Smooth muscle cell (in vitro differentiated cells): ENCODE measurements at regions not wholly inside any gene's neighbourhood (a gene's known extent, or its start where the extent isn't known, plus 50 kb on each side); places are given as distances from the start of the nearest gene placed in this dataset.

Experiments
- DNase-seq: peaks from one replicate; lab custom pipeline; 2025; ENCODE audit not compliant: unreplicated experiment; lab: John Stamatoyannopoulos, UW
- H2AFZ ChIP-seq: fragments of 200-600 bp; sonication (generic); 2 replicates; pipeline ENCODE4 v1.6.0; 2016; ENCODE audit warnings: antibody characterized with exemption, low read depth, mild to moderate bottlenecking
- H3F3A ChIP-seq: fragments of 200-600 bp; sonication (generic); 2 replicates; pipeline ENCODE4 v1.6.0; 2017; ENCODE audit warnings: antibody characterized with exemption, low read depth
- H3K27ac ChIP-seq: fragments of 200-600 bp; sonication (generic); 2 replicates; pipeline ENCODE4 v1.5.1; 2016; ENCODE audit warnings: low read depth, mild to moderate bottlenecking
- H3K27me3 ChIP-seq: fragments of 200-600 bp; sonication (generic); 2 replicates; pipeline ENCODE4 v1.6.1; 2016; ENCODE audit warnings: low read depth, mild to moderate bottlenecking
- H3K36me3 ChIP-seq: fragments of 200-600 bp; sonication (generic); 2 replicates; pipeline ENCODE4 v1.5.1; 2016; ENCODE audit warnings: low read depth
- H3K4me1 ChIP-seq: fragments of 200-600 bp; sonication (generic); 2 replicates; pipeline ENCODE4 v1.5.1; 2016; ENCODE audit warnings: low read depth
- H3K4me2 ChIP-seq: fragments of 200-600 bp; sonication (generic); 2 replicates; pipeline ENCODE4 v1.6.0; 2016; ENCODE audit warnings: mild to moderate bottlenecking
- H3K4me3 ChIP-seq: fragments of 200-600 bp; sonication (generic); 2 replicates; pipeline ENCODE4 v1.5.1; 2016; ENCODE audit warnings: mild to moderate bottlenecking
- H3K79me2 ChIP-seq: fragments of 200-600 bp; sonication (generic); 2 replicates; pipeline ENCODE4 v1.6.0; 2016; ENCODE audit warnings: low read depth, mild to moderate bottlenecking
- H3K9ac ChIP-seq: fragments of 200-600 bp; sonication (generic); 2 replicates; pipeline ENCODE4 v1.6.0; 2016; ENCODE audit warnings: low read depth
- H3K9me3 ChIP-seq: fragments of 200-600 bp; sonication (generic); replicated peaks from 2 replicates; pipeline ENCODE4 v1.5.1; 2016; ENCODE audit warnings: low read depth
- H4K20me1 ChIP-seq: fragments of 200-600 bp; sonication (generic); 2 replicates; pipeline ENCODE4 v1.6.0; 2016; ENCODE audit warnings: low read depth
- CTCF ChIP-seq: fragments of 200-600 bp; sonication (generic); IDR thresholded peaks from 2 replicates; pipeline ENCODE4 v1.5.1; 2017; ENCODE audit warnings: borderline replicate concordance, mild to moderate bottlenecking, antibody characterized with exemption; ENCODE audit not compliant: insufficient read depth, poor library complexity, severe bottlenecking
- WGBS: methylation state at CpG from one replicate; pipeline ENCODE4 v1.1.7; 2016; ENCODE audit warnings: low lambda C conversion rate; 5-methylcytosine and 5-hydroxymethylcytosine counted together

- Histone ChIP-seq H3K27me3 (no peaks in the 10 kb centered on the region), H3K4me3 (no peak overlapping the region), H3K9ac (no peak overlapping the region), H3F3A (no peaks in the 10 kb centered on the region), H3K27ac (no peak overlapping the region), H3K4me1 (no peaks in the 10 kb centered on the region), H3K4me2 (no peak overlapping the region), H3K36me3 (no peaks in the 10 kb centered on the region), H2AFZ (no peak overlapping the region), H4K20me1 (no peaks in the 10 kb centered on the region), H3K79me2 (no peaks in the 10 kb centered on the region), H3K9me3 (no peaks in the 10 kb centered on the region)
- TF ChIP-seq CTCF, result no peak
- 34% methylated on average over 7 of the region's 7 CpGs for WGBS
- no peak for DNase-seq
Measured at GRCh38 chr7:25889765-25890164, 262.2 kb upstream of the NFE2L3 start.

- no peak for TF ChIP-seq CTCF
- no peaks in the 10 kb centered on the region for H3K79me2 ChIP-seq
- no peak overlapping the region for H3K9ac ChIP-seq
- peaks cover 4% of the 10 kb centered on the region for H3K4me1 ChIP-seq
- H3K4me3 ChIP-seq, result no peak overlapping the region
- no peak for DNase-seq
- no peaks in the 10 kb centered on the region for H3F3A ChIP-seq
- no peak overlapping the region for H2AFZ ChIP-seq
- no peak overlapping the region for H3K4me2 ChIP-seq
- H3K27ac ChIP-seq, result no peak overlapping the region
- no peaks in the 10 kb centered on the region for H3K36me3 ChIP-seq
- H4K20me1 ChIP-seq, result no peaks in the 10 kb centered on the region
- WGBS, result 64% methylated on average over 4 of the region's 4 CpGs
- no peaks in the 10 kb centered on the region for H3K9me3 ChIP-seq
- H3K27me3 ChIP-seq, result no peaks in the 10 kb centered on the region
Measured at GRCh38 chr7:25891591-25891990, 260.4 kb upstream of the NFE2L3 start.

- H3K9me3 ChIP-seq, result no peaks in the 10 kb centered on the region
- no peaks in the 10 kb centered on the region for H3K27me3 ChIP-seq
- no peak overlapping the region for H2AFZ ChIP-seq
- WGBS, result 94% methylated on average over 1 of the region's 1 CpG
- H3F3A ChIP-seq, result no peaks in the 10 kb centered on the region
- H4K20me1 ChIP-seq, result no peaks in the 10 kb centered on the region
- TF ChIP-seq CTCF, result no peak
- no peaks in the 10 kb centered on the region for H3K79me2 ChIP-seq
- no peak overlapping the region for H3K27ac ChIP-seq
- peaks cover 4% of the 10 kb centered on the region for H3K4me1 ChIP-seq
- no peaks in the 10 kb centered on the region for H3K36me3 ChIP-seq
- no peak overlapping the region for H3K4me3 ChIP-seq
- H3K4me2 ChIP-seq, result no peak overlapping the region
- no peak for DNase-seq
- no peak overlapping the region for H3K9ac ChIP-seq
Measured at GRCh38 chr7:25893436-25893835, 258.6 kb upstream of the NFE2L3 start.

- DNase-seq, result no peak
- Histone ChIP-seq H3F3A (no peaks in the 10 kb centered on the region), H3K9ac (no peak overlapping the region), H2AFZ (no peak overlapping the region), H3K9me3 (no peaks in the 10 kb centered on the region), H3K36me3 (no peaks in the 10 kb centered on the region), H3K4me2 (no peak overlapping the region), H3K79me2 (no peaks in the 10 kb centered on the region), H3K27ac (no peak overlapping the region), H3K4me1 (peaks cover 4% of the 10 kb centered on the region), H3K4me3 (no peak overlapping the region), H3K27me3 (no peaks in the 10 kb centered on the region), H4K20me1 (no peaks in the 10 kb centered on the region)
- WGBS, result 77% methylated on average over 7 of the region's 7 CpGs
- TF ChIP-seq CTCF, result no peak
Measured at GRCh38 chr7:25894002-25894901, 257.7 kb upstream of the NFE2L3 start.
